ENCODE measurements at regions not wholly inside any gene's neighbourhood (a gene's known extent, or its start where the extent isn't known, plus 50 kb on each side); places are given as distances from the start of the nearest gene placed in this dataset.
A peak's percentile ranks its signal among the peaks of the same experiment; 100 is the strongest.

DNA sequence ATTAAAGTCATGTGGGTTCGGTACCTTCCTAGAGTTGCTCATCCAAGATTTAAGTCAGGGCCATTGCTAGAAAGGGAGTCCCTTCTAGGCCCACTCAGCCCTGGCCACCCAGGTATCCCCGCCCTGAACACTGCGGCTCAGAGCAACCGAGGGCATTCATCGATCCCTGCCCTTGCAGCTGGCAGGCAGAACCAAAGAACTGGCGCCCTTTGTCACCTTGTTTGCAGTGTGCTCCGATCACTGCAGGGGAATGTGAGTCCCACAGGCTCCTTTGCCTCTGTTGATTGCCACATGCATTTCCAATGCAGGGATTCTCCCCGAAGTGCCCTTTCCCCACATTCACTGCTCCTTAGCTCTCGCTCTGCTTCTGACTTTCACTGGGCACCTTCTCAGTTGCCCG, 108.5 kb downstream of the CMPK2 start:
- H3K27me3 ChIP-seq = no peaks in the 10 kb centered on the region
- 61% methylated on average over 2 of the region's 10 CpGs for WGBS (ENCODE audit: insufficient coverage, low coverage, low lambda C conversion rate, missing lambda C conversion rate)
- no peak overlapping the region for H3K4me3 ChIP-seq
- no peaks in the 10 kb centered on the region for H3K36me3 ChIP-seq
- no peaks in the 10 kb centered on the region for H3K9me3 ChIP-seq
- ATAC-seq (peak; percentile 98 to 100 (median 99)), DNase-seq (peak; percentile 66 to 77 (median 75))
- H3K27ac ChIP-seq = no peak overlapping the region
- H3K4me1 ChIP-seq = peaks cover 0 to 3% (median 0%) of the 10 kb centered on the region in 4 donors
- intact Hi-C loops (cut with DNase I) = no loop called here
- TF ChIP-seq POLR2A (IDR thresholded peaks at IDR 0.05) (no peak), CTCF (IDR thresholded peaks at IDR 0.05) (no peak)

GRCh38 chr2:6759689-6760088, 106.0 kb downstream of the CMPK2 start:
- Histone ChIP-seq H3K4me1 (peaks cover 0 to 3% (median 0%) of the 10 kb centered on the region in 4 donors), H3K36me3 (no peaks in the 10 kb centered on the region), H3K4me3 (no peak overlapping the region), H3K27me3 (no peaks in the 10 kb centered on the region), H3K9me3 (no peaks in the 10 kb centered on the region), H3K27ac (no peak overlapping the region)
- intact Hi-C loops (cut with DNase I) = no loop called here
- TF ChIP-seq CTCF (IDR thresholded peaks at IDR 0.05) = no peak
- 66% methylated on average over 2 of the region's 2 CpGs for WGBS (ENCODE audit: insufficient coverage, low coverage, low lambda C conversion rate, missing lambda C conversion rate)
- no peak for ATAC-seq
- DNase-seq = no peak

GRCh38 chr2:6760132-6760531, 105.6 kb downstream of the CMPK2 start:
- Histone ChIP-seq H3K27ac (no peak overlapping the region), H3K4me1 (peaks cover 0 to 3% (median 0%) of the 10 kb centered on the region in 4 donors), H3K9me3 (no peaks in the 10 kb centered on the region), H3K4me3 (no peak overlapping the region), H3K36me3 (no peaks in the 10 kb centered on the region), H3K27me3 (no peaks in the 10 kb centered on the region)
- WGBS (ENCODE audit: insufficient coverage, low coverage, low lambda C conversion rate, missing lambda C conversion rate) = 81% methylated on average over 3 of the region's 5 CpGs
- TF ChIP-seq CTCF (IDR thresholded peaks at IDR 0.05) (no peak), POLR2A (IDR thresholded peaks at IDR 0.05) (no peak)
- ATAC-seq (no peak), DNase-seq (no peak)
- intact Hi-C loops (cut with DNase I) = no loop called here

DNA sequence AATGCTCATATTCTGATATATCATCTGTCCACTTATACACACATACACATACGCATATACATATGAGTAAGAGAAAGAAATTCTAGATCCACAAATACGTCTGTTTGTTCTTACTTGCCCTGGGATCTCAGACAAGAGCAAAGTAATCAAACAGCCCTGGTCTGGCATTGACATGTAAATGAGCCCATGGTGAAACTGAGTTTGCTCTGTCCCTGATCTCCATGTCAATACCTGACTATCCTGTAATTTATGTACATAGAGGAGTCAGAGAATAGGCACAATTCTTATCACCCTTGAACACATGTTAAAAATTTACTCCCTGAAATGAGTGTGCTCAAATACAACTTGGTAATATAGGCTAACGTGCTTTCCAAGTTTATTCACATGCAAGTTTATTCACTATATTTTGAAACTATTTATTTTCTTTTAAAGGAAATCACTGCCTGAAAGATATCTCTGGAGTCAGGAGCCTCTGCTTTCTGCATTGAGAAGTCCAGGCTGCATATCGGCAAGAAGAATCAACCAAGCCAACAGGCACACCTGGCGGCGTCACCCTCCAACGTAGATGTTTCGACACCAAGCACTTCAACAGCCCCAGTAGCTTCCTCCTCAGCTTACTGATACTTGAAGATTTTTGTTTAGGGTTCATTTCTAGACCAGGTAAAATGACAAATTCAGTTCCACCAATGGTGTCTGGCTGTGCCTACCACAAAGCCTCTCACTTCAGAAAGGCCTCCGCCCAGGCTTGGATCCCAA, 100.6 kb downstream of the CMPK2 start:
- intact Hi-C loops (cut with DNase I) = no loop called here
- Histone ChIP-seq H3K27ac (no peak overlapping the region), H3K27me3 (no peaks in the 10 kb centered on the region), H3K4me1 (no peaks in the 10 kb centered on the region), H3K36me3 (no peaks in the 10 kb centered on the region), H3K9me3 (no peaks in the 10 kb centered on the region), H3K4me3 (no peak overlapping the region)
- no peak for ATAC-seq
- 83% methylated on average over 9 of the region's 9 CpGs for WGBS (ENCODE audit: insufficient coverage, low coverage, low lambda C conversion rate, missing lambda C conversion rate)
- DNase-seq = no peak
- TF ChIP-seq CTCF (IDR thresholded peaks at IDR 0.05) = no peak
- TF ChIP-seq POLR2A (IDR thresholded peaks at IDR 0.05) = no peak

DNA sequence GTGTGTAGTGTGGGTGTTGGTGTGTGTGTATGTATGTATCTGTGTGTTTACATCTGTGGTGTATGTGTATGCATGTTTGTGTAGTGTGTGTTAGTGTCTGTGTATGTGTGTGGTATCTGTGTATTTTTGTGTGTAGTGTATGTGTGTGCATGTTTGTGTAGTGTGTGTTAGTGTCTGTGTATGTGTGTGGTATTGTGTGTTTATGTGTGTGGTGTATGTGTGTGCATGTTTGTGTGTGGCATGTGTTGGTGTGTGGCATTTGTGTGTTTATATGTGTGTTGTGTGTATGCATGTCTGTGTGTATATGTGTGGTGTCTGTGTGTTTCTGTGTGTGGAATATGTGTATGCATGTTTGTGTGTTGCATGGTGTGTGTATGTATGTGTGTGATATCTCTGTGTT, 96.4 kb downstream of the CMPK2 start:
- intact Hi-C loops (cut with DNase I) = no loop called here
- ATAC-seq = no peak
- H3K27ac ChIP-seq = no peak overlapping the region
- no peaks in the 10 kb centered on the region for H3K4me1 ChIP-seq
- H3K4me3 ChIP-seq = no peak overlapping the region
- H3K9me3 ChIP-seq = no peaks in the 10 kb centered on the region
- no peak for DNase-seq
- H3K27me3 ChIP-seq = no peaks in the 10 kb centered on the region
- TF ChIP-seq POLR2A (IDR thresholded peaks at IDR 0.05) = no peak
- no peak for TF ChIP-seq CTCF (IDR thresholded peaks at IDR 0.05)
- H3K36me3 ChIP-seq = no peaks in the 10 kb centered on the region

All from right lobe of liver (tissue), 6 donors.